GM10248 (cell line): ENCODE measurements at regions not wholly inside any gene's neighbourhood (a gene's known extent, or its start where the extent isn't known, plus 50 kb on each side); places are given as distances from the start of the nearest gene placed in this dataset.

Source experiments
- CTCF ChIA-PET: fragments of 300-600 bp; sonication (Branson Sonifier 250); formaldehyde crosslinking; extraction: SDS; loops from one replicate; lab custom pipeline; 2021; ENCODE audit warnings: antibody characterized with exemption; lab: Yijun Ruan, JAX
- POLR2A ChIA-PET: fragments of 350-650 bp; sonication (Branson Sonifier 250); formaldehyde crosslinking; extraction: SDS; loops from one replicate; lab custom pipeline; 2020; ENCODE audit warnings: antibody characterized with exemption; lab: Yijun Ruan, JAX
- DNase-seq: peaks from one replicate; pipeline ENCODE4 v3.0.0; 2012; ENCODE audit errors: extremely low spot score
- CTCF ChIP-seq: IDR thresholded peaks from 2 replicates; pipeline ENCODE4 v1.5.1; 2012; ENCODE audit warnings: mild to moderate bottlenecking, low read depth; ENCODE audit errors: extremely low read depth, missing control alignments, control extremely low read depth

- CTCF ChIA-PET = no interaction called here
- POLR2A ChIA-PET = no interaction called here
- no peak for DNase-seq
- TF ChIP-seq CTCF = no peak
Measured at GRCh38 chr15:47378527-47378926, 338.8 kb upstream of the SEMA6D start.

DNA sequence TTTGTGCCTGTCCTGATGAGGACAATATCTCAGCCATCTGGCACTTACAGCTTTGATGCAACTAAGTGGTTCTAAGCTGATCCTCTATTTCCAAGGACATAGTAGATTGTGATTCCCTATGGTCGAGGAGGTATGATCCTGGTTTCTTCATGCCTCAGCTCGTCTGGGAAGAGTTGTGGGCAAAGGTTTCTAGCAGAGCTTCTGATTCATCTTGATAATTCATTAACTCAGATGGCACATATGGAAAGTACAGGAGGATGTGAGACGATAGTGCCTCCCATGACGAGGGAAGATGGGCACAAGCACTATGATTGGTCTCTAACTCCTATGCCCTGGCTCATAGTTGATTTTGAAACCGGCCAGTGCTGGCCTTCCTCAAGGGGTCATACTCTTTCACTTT lies 334.2 kb upstream of the SEMA6D start:
- TF ChIP-seq CTCF = no peak
- ChIA-PET POLR2A (no interaction called here), CTCF (interaction anchor here (1.0 to 1.3 kb wide), 2 partner anchors 9 to 13 kb away, joined by 4 read pairs; no protein-coding TSS in a partner anchor)

DNA sequence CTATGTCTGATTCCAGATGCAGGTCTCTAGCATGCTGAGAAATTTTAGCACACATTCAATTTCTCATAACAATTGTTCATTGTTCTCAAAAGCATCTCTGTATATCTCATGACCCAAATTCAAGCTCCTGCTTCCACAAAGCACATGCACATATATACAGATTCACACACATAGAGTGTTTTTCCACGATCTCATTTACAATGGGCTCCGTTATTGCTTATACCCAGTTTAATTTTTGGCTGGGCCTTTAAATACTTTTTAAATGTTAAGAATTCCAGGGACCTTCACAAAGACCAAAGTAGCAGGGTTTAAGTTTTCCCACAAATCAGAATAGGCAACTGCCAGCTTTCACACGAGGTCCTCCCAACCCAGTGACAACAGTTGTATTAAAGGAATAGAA lies 333.5 kb upstream of the SEMA6D start:
- ChIA-PET CTCF (interaction anchor here (1.0 to 1.3 kb wide), 4 partner anchors 8 to 14 kb away, joined by 3 to 4 read pairs (median 4); no protein-coding TSS in a partner anchor), POLR2A (no interaction called here)
- TF ChIP-seq CTCF = no peak
- DNase-seq = no peak

More for the DNA sequence above, 334.2 kb upstream of the SEMA6D start:
- DNase-seq = no peak

DNA sequence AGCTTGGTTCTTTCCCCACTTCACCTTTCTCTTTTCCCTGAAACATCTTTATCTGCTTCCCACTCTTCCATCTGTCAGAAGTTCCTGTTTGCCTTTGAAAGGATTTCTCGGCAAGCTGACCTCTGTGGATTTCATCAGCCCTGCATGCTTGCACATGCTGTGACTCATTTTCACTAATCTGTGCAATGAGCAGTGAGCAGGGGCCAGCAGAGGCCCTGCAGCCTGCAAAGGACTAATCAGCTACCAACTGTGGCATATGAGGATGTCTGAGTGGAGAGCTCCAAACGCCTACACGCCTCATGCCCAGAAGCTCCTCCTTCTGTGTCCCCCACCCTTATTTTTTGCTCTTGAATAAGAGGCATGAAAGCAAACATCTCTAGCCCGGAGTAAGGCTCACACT lies 333.0 kb upstream of the SEMA6D start:
- CTCF ChIA-PET = interaction anchor here (1.0 to 1.1 kb wide), 3 partner anchors 8 to 14 kb away, joined by 3 to 4 read pairs (median 4); no protein-coding TSS in a partner anchor
- TF ChIP-seq CTCF = no peak
- DNase-seq = no peak
- POLR2A ChIA-PET = no interaction called here

DNA sequence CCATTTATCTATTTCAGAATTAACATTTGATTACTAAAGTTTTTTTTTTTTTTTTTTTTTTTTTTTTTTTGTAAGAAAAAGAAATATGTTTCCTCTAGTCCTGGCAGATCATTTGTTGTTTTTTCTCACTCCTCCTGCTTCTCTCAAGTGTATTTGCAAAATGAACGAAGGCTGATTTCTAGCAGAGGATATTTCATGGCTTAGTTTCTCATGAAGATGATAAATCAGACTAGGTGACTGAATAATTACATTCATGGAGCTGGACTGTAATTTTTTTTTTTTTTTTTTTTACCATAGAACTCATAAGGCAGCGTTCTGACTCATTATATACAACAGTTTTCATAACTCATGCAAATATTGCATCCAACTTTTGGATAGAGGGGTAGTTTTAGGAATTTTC lies 332.5 kb upstream of the SEMA6D start:
- POLR2A ChIA-PET = no interaction called here
- CTCF ChIA-PET = interaction anchor here (1.0 to 1.1 kb wide), 2 partner anchors 9 to 13 kb away, joined by 3 to 4 read pairs; no protein-coding TSS in a partner anchor
- DNase-seq = no peak
- TF ChIP-seq CTCF = no peak

GRCh38 chr15:47386459-47386858 lies 330.8 kb upstream of the SEMA6D start:
- no peak for DNase-seq
- CTCF ChIA-PET = no interaction called here
- no peak for TF ChIP-seq CTCF
- POLR2A ChIA-PET = no interaction called here
